ENCODE measurements at regions not wholly inside any gene's neighbourhood (a gene's known extent, or its start where the extent isn't known, plus 50 kb on each side); places are given as distances from the start of the nearest gene placed in this dataset.
"Not testable (repeated sequence)": the region's sequence is repeated elsewhere in the genome, so short reads cannot be mapped to it uniquely, and the experiment has no call there.

- not testable (repeated sequence) for TF ChIP-seq POLR2A (IDR thresholded peaks at IDR 0.05); CTCF (IDR thresholded peaks at IDR 0.05 in 4 of 5, conservative IDR thresholded peaks at IDR 0.05 in 1 of 5)
Measured at GRCh38 chr7:125915381-125915948, 985.8 kb upstream of the POT1 start.

All from gastrocnemius medialis (tissue), 4 donors.